WTC11 (cell line): ENCODE measurements at regions not wholly inside any gene's neighbourhood (a gene's known extent, or its start where the extent isn't known, plus 50 kb on each side); places are given as distances from the start of the nearest gene placed in this dataset.

ENCODE experiments used
- ATAC-seq: fragments of 200-7000 bp; cut with Tn5 transposase; 2 replicates; pipeline ENCODE4 v1.10.0; 2021; ENCODE audit warnings: mild to moderate bottlenecking, moderate library complexity
- CTCF ChIA-PET: fragments of 300-600 bp; sonication (Branson Sonifier 250); formaldehyde crosslinking; loops from one replicate; lab custom pipeline; 2021; ENCODE audit warnings: antibody characterized with exemption; lab: Charles Lee
- POLR2A ChIA-PET: fragments of 350-600 bp; sonication (Branson Sonifier 250); formaldehyde crosslinking; loops from one replicate; lab custom pipeline; 2021; ENCODE audit warnings: antibody characterized with exemption; lab: Charles Lee
- DNase-seq: peaks from one replicate; pipeline ENCODE4 v3.0.0; 2021; ENCODE audit warnings: low spot score
- H3K27ac Mint-ChIP-seq: 2 replicates; pipeline ENCODE4 v1.8.0; 2021; ENCODE audit warnings: mixed read lengths
- H3K27me3 Mint-ChIP-seq: 2 replicates; pipeline ENCODE4 v1.8.0; 2021; ENCODE audit warnings: low read depth, mild to moderate bottlenecking, moderate library complexity, mixed read lengths
- H3K36me3 Mint-ChIP-seq: 2 replicates; pipeline ENCODE4 v1.8.0; 2021; ENCODE audit warnings: mixed read lengths
- H3K4me1 Mint-ChIP-seq: 2 replicates; pipeline ENCODE4 v1.8.0; 2022; ENCODE audit warnings: mixed read lengths
- H3K4me3 Mint-ChIP-seq: 2 replicates; pipeline ENCODE4 v1.8.0; 2021; ENCODE audit warnings: mild to moderate bottlenecking, moderate library complexity, mixed read lengths
- H3K9me3 Mint-ChIP-seq: 2 replicates; pipeline ENCODE4 v1.8.0; 2021; ENCODE audit warnings: mixed read lengths
- ESRRA ChIP-seq: sonication (generic); formaldehyde crosslinking; IDR thresholded peaks from 2 replicates; pipeline ENCODE4 v1.8.1; 2022; ENCODE audit warnings: mild to moderate bottlenecking, missing genetic modification reagents, borderline replicate concordance
- FOXJ3 ChIP-seq: sonication (generic); formaldehyde crosslinking; IDR thresholded peaks from 2 replicates; pipeline ENCODE4 v1.9.0; 2021; ENCODE audit warnings: missing genetic modification reagents, mild to moderate bottlenecking, borderline replicate concordance
- MYBL2 ChIP-seq: sonication (generic); formaldehyde crosslinking; IDR thresholded peaks from 2 replicates; pipeline ENCODE4 v1.8.1; 2023; ENCODE audit warnings: mild to moderate bottlenecking, moderate library complexity, missing genetic modification reagents
- NFYB ChIP-seq: sonication (generic); formaldehyde crosslinking; conservative IDR thresholded peaks from 2 replicates; pipeline ENCODE4 v1.8.0; 2022; ENCODE audit warnings: low read depth, missing genetic modification reagents
- NR2C2 ChIP-seq: sonication (generic); formaldehyde crosslinking; IDR thresholded peaks from 2 replicates; pipeline ENCODE4 v1.8.0; 2022; ENCODE audit warnings: mild to moderate bottlenecking, missing genetic modification reagents
- NR3C1 ChIP-seq: sonication (generic); formaldehyde crosslinking; conservative IDR thresholded peaks from 2 replicates; pipeline ENCODE4 v1.8.1; 2023; ENCODE audit warnings: low read depth, mild to moderate bottlenecking, missing genetic modification reagents
- SMAD3 ChIP-seq: sonication (generic); formaldehyde crosslinking; IDR thresholded peaks from 2 replicates; pipeline ENCODE4 v1.8.0; 2022; ENCODE audit warnings: missing genetic modification reagents, mild to moderate bottlenecking, borderline replicate concordance
- SMAD4 ChIP-seq: sonication (generic); formaldehyde crosslinking; IDR thresholded peaks from 2 replicates; pipeline ENCODE4 v1.8.0; 2022; ENCODE audit warnings: mild to moderate bottlenecking, missing genetic modification reagents
- ZNF138 ChIP-seq: sonication (generic); formaldehyde crosslinking; conservative IDR thresholded peaks from 2 replicates; pipeline ENCODE4 v1.8.1; 2022; ENCODE audit warnings: mild to moderate bottlenecking, moderate library complexity, missing genetic modification reagents
- ZNF263 ChIP-seq: sonication (generic); formaldehyde crosslinking; IDR thresholded peaks from 2 replicates; pipeline ENCODE4 v1.8.1; 2022; ENCODE audit warnings: low read depth, mild to moderate bottlenecking, moderate library complexity, missing genetic modification reagents
- ZNF423 ChIP-seq: fragments of 250-450 bp; sonication (Bioruptor Pico); IDR thresholded peaks from 2 replicates; pipeline ENCODE4 v2.1.2; 2022; ENCODE audit warnings: mild to moderate bottlenecking, moderate library complexity
- ZNF671 ChIP-seq: fragments of 250-450 bp; sonication (Bioruptor Pico); IDR thresholded peaks from 2 replicates; pipeline ENCODE4 v1.8.0; 2021; ENCODE audit warnings: mild to moderate bottlenecking
- TF ChIP-seq, protein P1 (sequence below): fragments of 250-450 bp; sonication (Bioruptor Pico); conservative IDR thresholded peaks from 2 replicates; pipeline ENCODE4 v1.9.0; 2021; ENCODE audit warnings: mild to moderate bottlenecking
- TF ChIP-seq, protein P2 (sequence below): fragments of 200-600 bp; IDR thresholded peaks from 2 replicates; pipeline ENCODE4 v1.8.0; 2022; ENCODE audit warnings: antibody characterized with exemption
- TF ChIP-seq, protein P3 (sequence below): sonication (generic); formaldehyde crosslinking; IDR thresholded peaks from 2 replicates; pipeline ENCODE4 v1.8.0; 2022; ENCODE audit warnings: mild to moderate bottlenecking, missing genetic modification reagents
- TF ChIP-seq, protein P4 (sequence below): sonication (generic); formaldehyde crosslinking; conservative IDR thresholded peaks from 2 replicates; pipeline ENCODE4 v1.8.1; 2023; ENCODE audit warnings: mild to moderate bottlenecking, low read depth, missing genetic modification reagents, moderate library complexity
- TF ChIP-seq, protein P5 (sequence below): fragments of 250-450 bp; sonication (Bioruptor Pico); IDR thresholded peaks from 2 replicates; pipeline ENCODE4 v1.8.0; 2021; ENCODE audit warnings: mild to moderate bottlenecking
- TF ChIP-seq, protein P6 (sequence below): sonication (generic); formaldehyde crosslinking; IDR thresholded peaks from 2 replicates; pipeline ENCODE4 v1.8.0; 2022; ENCODE audit warnings: mild to moderate bottlenecking, missing genetic modification reagents

DNA sequence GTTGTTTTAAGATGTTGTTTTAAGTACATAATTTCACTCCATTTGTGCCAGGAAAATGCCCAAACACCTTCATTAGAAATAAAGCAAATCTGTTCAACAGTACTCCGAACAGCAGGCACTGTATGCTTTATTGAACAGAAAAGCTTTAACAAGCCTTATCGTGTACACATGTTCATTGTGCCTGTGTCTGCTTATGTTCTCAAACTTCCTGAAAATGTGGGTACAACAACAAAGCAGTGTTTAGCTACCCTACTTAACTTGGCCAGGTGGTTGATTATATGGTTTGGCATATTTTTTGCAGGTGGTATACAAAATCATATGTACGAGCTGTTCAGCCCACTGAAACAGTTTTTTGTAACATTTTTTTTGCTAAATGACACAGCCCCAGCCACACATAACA is 718.0 kb downstream of the DACH1 start (continued):
- TF ChIP-seq, protein P1, sequence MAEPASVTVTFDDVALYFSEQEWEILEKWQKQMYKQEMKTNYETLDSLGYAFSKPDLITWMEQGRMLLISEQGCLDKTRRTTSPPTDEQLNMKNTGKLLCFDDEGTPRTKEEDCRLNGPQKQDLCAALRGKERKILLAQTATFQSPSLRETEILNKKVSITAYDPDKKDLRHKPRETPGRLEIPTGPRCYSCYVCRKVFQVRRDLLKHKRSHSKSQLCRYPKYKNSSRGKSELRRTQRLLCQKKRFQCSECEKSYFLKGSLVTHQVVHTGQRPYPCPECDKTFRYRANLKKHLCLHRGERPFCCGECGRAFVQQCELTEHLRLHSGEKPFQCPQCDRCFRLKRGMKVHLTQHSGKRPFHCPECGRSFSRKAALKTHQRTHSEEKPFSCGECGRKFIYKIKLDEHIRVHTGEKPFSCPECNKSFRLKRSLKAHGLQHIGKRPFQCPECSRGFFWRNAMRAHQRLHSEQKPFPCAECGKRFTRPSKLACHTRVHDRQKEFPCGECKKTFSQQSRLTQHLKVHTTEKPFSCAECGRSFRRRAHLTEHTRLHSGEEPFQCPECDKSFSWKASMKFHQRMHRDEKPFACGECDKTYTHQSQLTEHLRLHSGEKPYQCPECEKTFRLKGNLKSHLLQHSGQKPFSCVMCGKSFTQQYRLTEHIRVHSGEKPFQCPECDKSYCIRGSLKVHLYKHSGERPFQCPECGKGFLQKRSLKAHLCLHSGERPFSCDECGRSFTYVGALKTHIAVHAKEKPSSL, result no peak
- TF ChIP-seq, protein P2, sequence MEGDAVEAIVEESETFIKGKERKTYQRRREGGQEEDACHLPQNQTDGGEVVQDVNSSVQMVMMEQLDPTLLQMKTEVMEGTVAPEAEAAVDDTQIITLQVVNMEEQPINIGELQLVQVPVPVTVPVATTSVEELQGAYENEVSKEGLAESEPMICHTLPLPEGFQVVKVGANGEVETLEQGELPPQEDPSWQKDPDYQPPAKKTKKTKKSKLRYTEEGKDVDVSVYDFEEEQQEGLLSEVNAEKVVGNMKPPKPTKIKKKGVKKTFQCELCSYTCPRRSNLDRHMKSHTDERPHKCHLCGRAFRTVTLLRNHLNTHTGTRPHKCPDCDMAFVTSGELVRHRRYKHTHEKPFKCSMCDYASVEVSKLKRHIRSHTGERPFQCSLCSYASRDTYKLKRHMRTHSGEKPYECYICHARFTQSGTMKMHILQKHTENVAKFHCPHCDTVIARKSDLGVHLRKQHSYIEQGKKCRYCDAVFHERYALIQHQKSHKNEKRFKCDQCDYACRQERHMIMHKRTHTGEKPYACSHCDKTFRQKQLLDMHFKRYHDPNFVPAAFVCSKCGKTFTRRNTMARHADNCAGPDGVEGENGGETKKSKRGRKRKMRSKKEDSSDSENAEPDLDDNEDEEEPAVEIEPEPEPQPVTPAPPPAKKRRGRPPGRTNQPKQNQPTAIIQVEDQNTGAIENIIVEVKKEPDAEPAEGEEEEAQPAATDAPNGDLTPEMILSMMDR, result no peak
- TF ChIP-seq NR2C2 (CRISPR knock-in tag) (no peak), FOXJ3 (CRISPR knock-in tag) (no peak), ESRRA (CRISPR knock-in tag) (no peak), ZNF138 (CRISPR knock-in tag) (no peak), SMAD4 (CRISPR knock-in tag) (no peak), ZNF671 (CRISPR knock-in tag) (no peak), ZNF263 (no peak), MYBL2 (CRISPR knock-in tag) (no peak), SMAD3 (CRISPR knock-in tag) (no peak)
- TF ChIP-seq, protein P3, sequence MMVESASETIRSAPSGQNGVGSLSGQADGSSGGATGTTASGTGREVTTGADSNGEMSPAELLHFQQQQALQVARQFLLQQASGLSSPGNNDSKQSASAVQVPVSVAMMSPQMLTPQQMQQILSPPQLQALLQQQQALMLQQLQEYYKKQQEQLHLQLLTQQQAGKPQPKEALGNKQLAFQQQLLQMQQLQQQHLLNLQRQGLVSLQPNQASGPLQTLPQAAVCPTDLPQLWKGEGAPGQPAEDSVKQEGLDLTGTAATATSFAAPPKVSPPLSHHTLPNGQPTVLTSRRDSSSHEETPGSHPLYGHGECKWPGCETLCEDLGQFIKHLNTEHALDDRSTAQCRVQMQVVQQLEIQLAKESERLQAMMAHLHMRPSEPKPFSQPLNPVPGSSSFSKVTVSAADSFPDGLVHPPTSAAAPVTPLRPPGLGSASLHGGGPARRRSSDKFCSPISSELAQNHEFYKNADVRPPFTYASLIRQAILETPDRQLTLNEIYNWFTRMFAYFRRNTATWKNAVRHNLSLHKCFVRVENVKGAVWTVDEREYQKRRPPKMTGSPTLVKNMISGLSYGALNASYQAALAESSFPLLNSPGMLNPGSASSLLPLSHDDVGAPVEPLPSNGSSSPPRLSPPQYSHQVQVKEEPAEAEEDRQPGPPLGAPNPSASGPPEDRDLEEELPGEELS (CRISPR knock-in tag), result no peak
- TF ChIP-seq, protein P4, sequence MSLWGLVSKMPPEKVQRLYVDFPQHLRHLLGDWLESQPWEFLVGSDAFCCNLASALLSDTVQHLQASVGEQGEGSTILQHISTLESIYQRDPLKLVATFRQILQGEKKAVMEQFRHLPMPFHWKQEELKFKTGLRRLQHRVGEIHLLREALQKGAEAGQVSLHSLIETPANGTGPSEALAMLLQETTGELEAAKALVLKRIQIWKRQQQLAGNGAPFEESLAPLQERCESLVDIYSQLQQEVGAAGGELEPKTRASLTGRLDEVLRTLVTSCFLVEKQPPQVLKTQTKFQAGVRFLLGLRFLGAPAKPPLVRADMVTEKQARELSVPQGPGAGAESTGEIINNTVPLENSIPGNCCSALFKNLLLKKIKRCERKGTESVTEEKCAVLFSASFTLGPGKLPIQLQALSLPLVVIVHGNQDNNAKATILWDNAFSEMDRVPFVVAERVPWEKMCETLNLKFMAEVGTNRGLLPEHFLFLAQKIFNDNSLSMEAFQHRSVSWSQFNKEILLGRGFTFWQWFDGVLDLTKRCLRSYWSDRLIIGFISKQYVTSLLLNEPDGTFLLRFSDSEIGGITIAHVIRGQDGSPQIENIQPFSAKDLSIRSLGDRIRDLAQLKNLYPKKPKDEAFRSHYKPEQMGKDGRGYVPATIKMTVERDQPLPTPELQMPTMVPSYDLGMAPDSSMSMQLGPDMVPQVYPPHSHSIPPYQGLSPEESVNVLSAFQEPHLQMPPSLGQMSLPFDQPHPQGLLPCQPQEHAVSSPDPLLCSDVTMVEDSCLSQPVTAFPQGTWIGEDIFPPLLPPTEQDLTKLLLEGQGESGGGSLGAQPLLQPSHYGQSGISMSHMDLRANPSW (CRISPR knock-in tag), result no peak
- TF ChIP-seq, protein P5, sequence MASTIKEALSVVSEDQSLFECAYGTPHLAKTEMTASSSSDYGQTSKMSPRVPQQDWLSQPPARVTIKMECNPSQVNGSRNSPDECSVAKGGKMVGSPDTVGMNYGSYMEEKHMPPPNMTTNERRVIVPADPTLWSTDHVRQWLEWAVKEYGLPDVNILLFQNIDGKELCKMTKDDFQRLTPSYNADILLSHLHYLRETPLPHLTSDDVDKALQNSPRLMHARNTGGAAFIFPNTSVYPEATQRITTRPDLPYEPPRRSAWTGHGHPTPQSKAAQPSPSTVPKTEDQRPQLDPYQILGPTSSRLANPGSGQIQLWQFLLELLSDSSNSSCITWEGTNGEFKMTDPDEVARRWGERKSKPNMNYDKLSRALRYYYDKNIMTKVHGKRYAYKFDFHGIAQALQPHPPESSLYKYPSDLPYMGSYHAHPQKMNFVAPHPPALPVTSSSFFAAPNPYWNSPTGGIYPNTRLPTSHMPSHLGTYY (CRISPR knock-in tag), result no peak

DNA sequence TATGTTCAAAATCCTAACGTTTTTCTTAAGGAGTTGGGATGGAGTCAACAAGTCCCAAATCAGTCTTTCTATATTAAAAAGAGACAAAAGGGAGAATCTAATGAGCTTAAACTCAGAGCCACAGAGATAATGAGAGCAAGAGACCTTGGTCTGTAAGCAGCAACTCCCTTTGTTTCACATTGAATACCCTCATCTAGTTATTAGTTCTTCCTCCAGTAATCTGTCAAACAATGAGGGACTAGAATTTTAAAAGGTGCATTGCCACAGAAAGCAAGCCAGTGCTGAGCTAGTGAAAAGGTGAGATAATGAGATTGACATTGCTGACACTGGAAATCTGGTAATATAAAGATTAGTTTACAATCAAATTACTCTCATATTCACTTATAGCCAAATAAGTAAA is 718.6 kb downstream of the DACH1 start:
- Mint-ChIP-seq H3K4me1 (no peaks in the 10 kb centered on the region), H3K4me3 (no peak overlapping the region), H3K36me3 (no peaks in the 10 kb centered on the region), H3K27me3 (no peaks in the 10 kb centered on the region), H3K27ac (no peak overlapping the region), H3K9me3 (no peaks in the 10 kb centered on the region)
- ChIA-PET POLR2A (no interaction called here), CTCF (no interaction called here)
- DNase-seq (no peak), ATAC-seq (no peak)
- TF ChIP-seq, protein P6, sequence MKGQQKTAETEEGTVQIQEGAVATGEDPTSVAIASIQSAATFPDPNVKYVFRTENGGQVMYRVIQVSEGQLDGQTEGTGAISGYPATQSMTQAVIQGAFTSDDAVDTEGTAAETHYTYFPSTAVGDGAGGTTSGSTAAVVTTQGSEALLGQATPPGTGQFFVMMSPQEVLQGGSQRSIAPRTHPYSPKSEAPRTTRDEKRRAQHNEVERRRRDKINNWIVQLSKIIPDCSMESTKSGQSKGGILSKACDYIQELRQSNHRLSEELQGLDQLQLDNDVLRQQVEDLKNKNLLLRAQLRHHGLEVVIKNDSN (CRISPR knock-in tag), result no peak
- TF ChIP-seq ZNF423 (CRISPR knock-in tag) (no peak), NFYB (no peak), NR3C1 (CRISPR knock-in tag) (no peak), ESRRA (CRISPR knock-in tag) (no peak)
- TF ChIP-seq, protein P5 (CRISPR knock-in tag), result no peak
- TF ChIP-seq, protein P1, result no peak
- TF ChIP-seq, protein P2, result no peak
